RWPE2 (cell line): ENCODE measurements at regions not wholly inside any gene's neighbourhood (a gene's known extent, or its start where the extent isn't known, plus 50 kb on each side); places are given as distances from the start of the nearest gene placed in this dataset.

ENCODE experiments used
- ATAC-seq: fragments of 200-7000 bp; cut with Tn5 transposase; 3 replicates; pipeline ENCODE4 v1.9.1; 2021; ENCODE audit warnings: low read depth
- DNase-seq: peaks from one replicate; pipeline ENCODE4 v3.0.0-alpha.2; 2020; ENCODE audit warnings: low spot score
- H3K27ac ChIP-seq: fragments of 450-650 bp; 2 replicates; pipeline ENCODE4 v1.5.1; 2017; ENCODE audit warnings: mild to moderate bottlenecking; ENCODE audit not compliant: poor library complexity, severe bottlenecking
- H3K27me3 ChIP-seq: fragments of 250-450 bp; sonication (Bioruptor Pico); 2 replicates; pipeline ENCODE4 v1.5.1; 2021; ENCODE audit warnings: mild to moderate bottlenecking, moderate library complexity; ENCODE audit not compliant: insufficient read depth, poor library complexity, severe bottlenecking
- H3K36me3 ChIP-seq: fragments of 250-450 bp; sonication (Bioruptor Pico); 2 replicates; pipeline ENCODE4 v1.5.1; 2020; ENCODE audit warnings: low read depth, mild to moderate bottlenecking, moderate library complexity
- H3K4me1 ChIP-seq: fragments of 250-450 bp; sonication (Bioruptor Pico); 2 replicates; pipeline ENCODE4 v1.5.1; 2021; ENCODE audit warnings: mild to moderate bottlenecking, moderate library complexity; ENCODE audit not compliant: insufficient read depth, poor library complexity, severe bottlenecking
- H3K4me3 ChIP-seq: fragments of 250-450 bp; sonication (Bioruptor Pico); 2 replicates; pipeline ENCODE4 v1.5.1; 2021; ENCODE audit warnings: mild to moderate bottlenecking, moderate library complexity; ENCODE audit not compliant: severe bottlenecking
- H3K9me3 ChIP-seq: fragments of 250-450 bp; sonication (Bioruptor Pico); 2 replicates; pipeline ENCODE4 v1.5.1; 2021; ENCODE audit warnings: mild to moderate bottlenecking, moderate library complexity; ENCODE audit not compliant: severe bottlenecking
- TF ChIP-seq, protein P1 (sequence below): fragments of 450-650 bp; IDR thresholded peaks from one replicate; pipeline ENCODE4 v1.5.1; 2017; ENCODE audit warnings: mild to moderate bottlenecking, moderate library complexity; ENCODE audit not compliant: poor library complexity, severe bottlenecking

DNA sequence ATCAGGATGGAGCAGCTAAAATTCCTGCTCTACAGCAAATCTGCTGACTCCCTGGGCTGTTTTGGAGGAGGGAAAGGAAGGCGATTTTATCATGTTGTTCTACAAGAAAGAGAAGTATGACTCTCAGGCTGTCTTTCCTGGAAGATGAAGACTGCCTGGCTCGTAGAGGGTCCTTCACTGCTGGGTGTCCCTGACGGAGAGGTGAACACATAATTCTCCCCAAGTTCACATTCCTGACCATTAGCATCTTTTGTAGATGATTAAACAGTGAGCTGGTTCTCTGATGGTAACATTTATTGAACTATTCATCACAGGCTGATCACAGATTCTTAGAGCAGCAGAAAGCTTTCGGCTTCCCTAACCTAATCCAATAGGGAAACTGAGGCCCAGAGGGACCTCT lies 212.4 kb upstream of the GLRA1 start:
- Histone ChIP-seq H3K9me3 (no peaks in the 10 kb centered on the region), H3K27ac (no peak overlapping the region), H3K27me3 (peaks cover 4% of the 10 kb centered on the region), H3K36me3 (no peaks in the 10 kb centered on the region), H3K4me1 (no peaks in the 10 kb centered on the region), H3K4me3 (no peak overlapping the region)
- no peak for ATAC-seq
- DNase-seq: no peak
- TF ChIP-seq, protein P1, sequence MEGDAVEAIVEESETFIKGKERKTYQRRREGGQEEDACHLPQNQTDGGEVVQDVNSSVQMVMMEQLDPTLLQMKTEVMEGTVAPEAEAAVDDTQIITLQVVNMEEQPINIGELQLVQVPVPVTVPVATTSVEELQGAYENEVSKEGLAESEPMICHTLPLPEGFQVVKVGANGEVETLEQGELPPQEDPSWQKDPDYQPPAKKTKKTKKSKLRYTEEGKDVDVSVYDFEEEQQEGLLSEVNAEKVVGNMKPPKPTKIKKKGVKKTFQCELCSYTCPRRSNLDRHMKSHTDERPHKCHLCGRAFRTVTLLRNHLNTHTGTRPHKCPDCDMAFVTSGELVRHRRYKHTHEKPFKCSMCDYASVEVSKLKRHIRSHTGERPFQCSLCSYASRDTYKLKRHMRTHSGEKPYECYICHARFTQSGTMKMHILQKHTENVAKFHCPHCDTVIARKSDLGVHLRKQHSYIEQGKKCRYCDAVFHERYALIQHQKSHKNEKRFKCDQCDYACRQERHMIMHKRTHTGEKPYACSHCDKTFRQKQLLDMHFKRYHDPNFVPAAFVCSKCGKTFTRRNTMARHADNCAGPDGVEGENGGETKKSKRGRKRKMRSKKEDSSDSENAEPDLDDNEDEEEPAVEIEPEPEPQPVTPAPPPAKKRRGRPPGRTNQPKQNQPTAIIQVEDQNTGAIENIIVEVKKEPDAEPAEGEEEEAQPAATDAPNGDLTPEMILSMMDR: no peak

DNA sequence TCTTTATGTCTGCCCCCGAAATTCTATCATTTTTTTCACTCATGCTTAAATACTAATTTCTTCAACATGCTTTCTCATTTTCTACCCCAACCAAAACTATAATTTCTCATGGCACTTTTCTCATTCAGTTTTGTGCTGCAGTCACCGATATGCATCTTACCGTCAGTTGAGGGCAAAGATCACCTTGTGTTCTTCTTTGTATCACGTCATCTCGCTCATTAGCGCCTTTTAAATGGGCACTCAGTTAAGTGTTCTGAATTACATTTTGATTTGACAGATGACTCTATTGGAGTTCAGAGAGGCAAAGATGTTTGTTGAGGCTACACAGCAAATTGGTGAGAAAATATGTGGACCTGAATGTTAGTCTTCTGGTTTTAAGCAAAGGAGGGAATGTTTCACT lies 211.7 kb upstream of the GLRA1 start:
- no peaks in the 10 kb centered on the region for H3K36me3 ChIP-seq
- H3K4me1 ChIP-seq: no peaks in the 10 kb centered on the region
- ATAC-seq (no peak), DNase-seq (no peak)
- H3K27ac ChIP-seq: no peak overlapping the region
- H3K4me3 ChIP-seq: no peak overlapping the region
- no peaks in the 10 kb centered on the region for H3K9me3 ChIP-seq
- H3K27me3 ChIP-seq: peaks cover 4% of the 10 kb centered on the region
- TF ChIP-seq, protein P1: no peak

DNA sequence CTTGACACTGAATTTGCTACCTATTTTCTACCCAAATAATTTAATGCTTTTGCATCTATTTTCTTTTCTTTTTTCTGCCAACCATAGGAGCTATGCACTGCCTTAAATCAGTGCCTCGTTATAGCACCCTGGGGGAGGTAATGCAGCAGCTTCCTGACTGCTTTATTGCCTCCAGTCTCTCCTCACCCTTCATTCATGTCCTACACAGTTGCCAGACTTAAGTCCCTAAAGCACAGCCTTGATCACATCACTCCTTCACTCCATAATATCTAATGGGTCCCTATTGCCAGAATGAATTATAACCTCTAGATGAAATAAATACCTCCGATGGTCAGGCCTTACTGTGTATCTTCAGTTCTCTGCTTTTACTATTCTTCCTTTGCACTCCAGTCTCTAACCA lies 211.2 kb upstream of the GLRA1 start:
- H3K27me3 ChIP-seq: peaks cover 4% of the 10 kb centered on the region
- no peaks in the 10 kb centered on the region for H3K4me1 ChIP-seq
- ATAC-seq (no peak), DNase-seq (no peak)
- no peaks in the 10 kb centered on the region for H3K36me3 ChIP-seq
- TF ChIP-seq, protein P1: no peak
- H3K9me3 ChIP-seq: no peaks in the 10 kb centered on the region
- no peak overlapping the region for H3K27ac ChIP-seq
- no peak overlapping the region for H3K4me3 ChIP-seq

DNA sequence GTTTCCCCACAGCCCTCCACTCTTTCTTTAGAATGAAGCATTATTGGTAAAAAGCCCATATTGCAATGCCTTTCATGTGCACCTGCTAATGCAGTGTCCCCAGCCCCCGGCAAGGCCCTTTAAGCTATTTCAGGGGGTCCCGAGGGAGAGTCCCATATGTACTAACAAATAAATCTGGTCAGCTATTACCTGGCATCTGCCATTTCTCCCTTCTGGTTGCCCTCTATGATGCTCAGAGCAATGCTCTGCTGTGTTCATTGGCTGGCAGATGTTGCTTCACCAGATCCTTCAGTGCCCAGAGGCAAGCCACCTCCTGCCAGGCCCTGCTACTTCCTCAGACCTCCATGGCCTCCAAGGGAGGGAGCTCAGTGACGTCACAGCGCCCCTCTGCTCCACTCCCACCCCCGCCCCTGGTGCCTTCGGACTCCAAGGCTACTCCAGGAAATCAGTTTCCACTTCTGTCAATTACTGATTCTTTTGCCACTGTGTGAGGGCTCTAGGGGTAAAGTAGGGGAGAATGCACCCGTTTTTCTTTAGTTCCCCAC lies 201.1 kb upstream of the GLRA1 start:
- TF ChIP-seq, protein P1: no peak
- Histone ChIP-seq H3K4me3 (no peak overlapping the region), H3K9me3 (no peaks in the 10 kb centered on the region), H3K36me3 (no peaks in the 10 kb centered on the region), H3K27ac (no peak overlapping the region), H3K27me3 (peaks cover 10% of the 10 kb centered on the region), H3K4me1 (no peaks in the 10 kb centered on the region)
- ATAC-seq (no peak), DNase-seq (no peak)

DNA sequence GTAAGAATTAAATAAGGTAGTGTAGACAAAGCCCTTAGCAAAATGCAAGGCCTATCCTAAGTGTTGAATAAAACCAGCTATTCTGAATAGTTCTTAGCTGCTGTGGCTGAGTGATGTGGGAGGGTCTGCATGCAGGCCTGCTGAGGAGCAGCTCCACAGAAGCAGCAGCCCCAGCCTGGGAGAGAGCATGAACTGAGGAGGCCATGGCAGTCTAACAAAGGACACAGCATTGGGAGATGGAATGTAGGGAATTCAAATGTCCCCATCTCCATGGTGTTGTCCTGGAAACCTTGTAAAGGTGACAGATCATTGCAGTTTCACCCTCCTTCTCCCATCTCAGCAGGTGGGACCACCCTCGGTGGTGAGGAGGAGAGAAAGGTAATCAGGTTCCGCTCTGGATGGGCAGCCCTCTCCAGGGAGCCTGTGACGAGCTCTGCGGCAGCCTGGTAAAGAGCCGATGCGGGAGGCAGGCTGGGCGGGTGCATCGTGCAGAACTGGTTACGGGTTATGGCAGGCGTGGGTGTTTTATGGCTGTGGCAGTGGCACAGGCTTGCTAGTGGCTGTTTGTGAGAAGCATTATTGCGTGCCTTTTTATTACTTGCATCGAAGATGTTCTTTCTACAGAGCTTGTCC lies 199.9 kb upstream of the GLRA1 start:
- ATAC-seq (no peak), DNase-seq (no peak)
- H3K9me3 ChIP-seq: no peaks in the 10 kb centered on the region
- TF ChIP-seq, protein P1: no peak
- H3K27ac ChIP-seq: no peak overlapping the region
- H3K4me3 ChIP-seq: no peak overlapping the region
- no peaks in the 10 kb centered on the region for H3K36me3 ChIP-seq
- H3K4me1 ChIP-seq: no peaks in the 10 kb centered on the region
- peaks cover 12% of the 10 kb centered on the region for H3K27me3 ChIP-seq
